ENCODE measurements at regions not wholly inside any gene's neighbourhood (a gene's known extent, or its start where the extent isn't known, plus 50 kb on each side); places are given as distances from the start of the nearest gene placed in this dataset.

- H2AFZ ChIP-seq (ENCODE audit: low read length), result no peak overlapping the region
- H3K9me3 ChIP-seq (ENCODE audit: low read length), result no peaks in the 10 kb centered on the region
- intact Hi-C loops (cut with micrococcal nuclease), result no loop called here
- ATAC-seq (no peak), DNase-seq (no peak)
- no peak overlapping the region for H3K4me3 ChIP-seq (ENCODE audit: low read length)
- H3K79me2 ChIP-seq (ENCODE audit: low read length), result no peaks in the 10 kb centered on the region
- no peaks in the 10 kb centered on the region for H3K4me1 ChIP-seq (ENCODE audit: insufficient read depth, low read length)
- POLR2A ChIA-PET (ENCODE audit: unreplicated experiment), result no interaction called here
- no peak for TF ChIP-seq EZH2phosphoT487 (IDR thresholded peaks at IDR 0.05; ENCODE audit: borderline replicate concordance, low read length)
- TF ChIP-seq, protein P1, sequence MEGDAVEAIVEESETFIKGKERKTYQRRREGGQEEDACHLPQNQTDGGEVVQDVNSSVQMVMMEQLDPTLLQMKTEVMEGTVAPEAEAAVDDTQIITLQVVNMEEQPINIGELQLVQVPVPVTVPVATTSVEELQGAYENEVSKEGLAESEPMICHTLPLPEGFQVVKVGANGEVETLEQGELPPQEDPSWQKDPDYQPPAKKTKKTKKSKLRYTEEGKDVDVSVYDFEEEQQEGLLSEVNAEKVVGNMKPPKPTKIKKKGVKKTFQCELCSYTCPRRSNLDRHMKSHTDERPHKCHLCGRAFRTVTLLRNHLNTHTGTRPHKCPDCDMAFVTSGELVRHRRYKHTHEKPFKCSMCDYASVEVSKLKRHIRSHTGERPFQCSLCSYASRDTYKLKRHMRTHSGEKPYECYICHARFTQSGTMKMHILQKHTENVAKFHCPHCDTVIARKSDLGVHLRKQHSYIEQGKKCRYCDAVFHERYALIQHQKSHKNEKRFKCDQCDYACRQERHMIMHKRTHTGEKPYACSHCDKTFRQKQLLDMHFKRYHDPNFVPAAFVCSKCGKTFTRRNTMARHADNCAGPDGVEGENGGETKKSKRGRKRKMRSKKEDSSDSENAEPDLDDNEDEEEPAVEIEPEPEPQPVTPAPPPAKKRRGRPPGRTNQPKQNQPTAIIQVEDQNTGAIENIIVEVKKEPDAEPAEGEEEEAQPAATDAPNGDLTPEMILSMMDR (conservative IDR thresholded peaks at IDR 0.05; ENCODE audit: low read depth, low read length), result no peak
- no peak for TF ChIP-seq EZH2 (IDR thresholded peaks at IDR 0.05; ENCODE audit: low read length, unreplicated experiment)
- H3K4me2 ChIP-seq (ENCODE audit: low read length), result no peak overlapping the region
- no peak overlapping the region for H3K27ac ChIP-seq (ENCODE audit: low read length)
- H3K9ac ChIP-seq (ENCODE audit: low read length), result no peak overlapping the region
- no peaks in the 10 kb centered on the region for H3K36me3 ChIP-seq (ENCODE audit: low read depth, low read length)
- CTCF ChIA-PET, result no interaction called here
- no peaks in the 10 kb centered on the region for H3K27me3 ChIP-seq (ENCODE audit: low read length)
- BruUV-seq (replicated peaks), result no TSS peak
- H3K9me2 ChIP-seq (replicated peaks; ENCODE audit: low read length), result no peaks in the 10 kb centered on the region
- no peaks in the 10 kb centered on the region for H3F3A ChIP-seq (ENCODE audit: low read length, unreplicated experiment)
- H4K20me1 ChIP-seq (ENCODE audit: low read length), result no peaks in the 10 kb centered on the region
Measured at GRCh38 chr7:80039251-80039884, 95.3 kb upstream of the GNAI1 start.

- Histone ChIP-seq H3K27ac (ENCODE audit: low read length) (no peak overlapping the region), H3K36me3 (ENCODE audit: low read depth, low read length) (no peaks in the 10 kb centered on the region), H3K4me2 (ENCODE audit: low read length) (no peak overlapping the region), H3K9ac (ENCODE audit: low read length) (no peak overlapping the region), H3F3A (ENCODE audit: low read length, unreplicated experiment) (no peaks in the 10 kb centered on the region), H3K4me1 (ENCODE audit: insufficient read depth, low read length) (no peaks in the 10 kb centered on the region), H3K9me2 (replicated peaks; ENCODE audit: low read length) (no peaks in the 10 kb centered on the region), H4K20me1 (ENCODE audit: low read length) (no peaks in the 10 kb centered on the region), H3K79me2 (ENCODE audit: low read length) (no peaks in the 10 kb centered on the region), H3K4me3 (ENCODE audit: low read length) (no peak overlapping the region), H2AFZ (ENCODE audit: low read length) (no peak overlapping the region), H3K9me3 (ENCODE audit: low read length) (no peaks in the 10 kb centered on the region), H3K27me3 (ENCODE audit: low read length) (no peaks in the 10 kb centered on the region)
- no TSS peak for BruUV-seq (replicated peaks)
- CTCF ChIA-PET, result no interaction called here
- POLR2A ChIA-PET (ENCODE audit: unreplicated experiment), result no interaction called here
- TF ChIP-seq, protein P1 (conservative IDR thresholded peaks at IDR 0.05; ENCODE audit: low read depth, low read length), result no peak
- no peak for TF ChIP-seq EZH2phosphoT487 (IDR thresholded peaks at IDR 0.05; ENCODE audit: borderline replicate concordance, low read length)
- no peak for TF ChIP-seq EZH2 (IDR thresholded peaks at IDR 0.05; ENCODE audit: low read length, unreplicated experiment)
- no peak for ATAC-seq
- intact Hi-C loops (cut with micrococcal nuclease), result no loop called here
- no peak for DNase-seq
Measured at GRCh38 chr7:80037689-80038088, 96.9 kb upstream of the GNAI1 start.

DNA sequence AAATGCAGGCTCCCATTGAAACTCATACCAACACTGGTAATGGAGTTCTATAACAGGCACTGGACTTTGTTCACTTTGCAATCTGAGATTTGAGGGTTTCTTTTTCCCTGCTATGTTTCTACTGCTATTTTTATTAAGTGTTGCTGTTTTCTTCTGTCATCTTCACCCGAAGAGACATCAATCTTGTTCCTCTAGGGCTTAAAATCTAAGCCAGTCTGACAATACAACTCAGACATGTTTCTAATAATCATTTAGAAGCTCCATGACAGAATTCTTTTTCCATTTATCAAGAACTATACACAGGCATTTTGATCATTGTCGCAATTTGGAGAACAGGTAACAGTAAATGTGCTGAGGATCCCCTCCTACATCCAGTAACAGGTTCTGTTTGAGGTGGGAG lies 98.5 kb upstream of the GNAI1 start:
- no peaks in the 10 kb centered on the region for H3K36me3 ChIP-seq (ENCODE audit: low read depth, low read length)
- no peak overlapping the region for H3K4me2 ChIP-seq (ENCODE audit: low read length)
- H3K4me1 ChIP-seq (ENCODE audit: insufficient read depth, low read length), result no peaks in the 10 kb centered on the region
- H3K4me3 ChIP-seq (ENCODE audit: low read length), result no peak overlapping the region
- POLR2A ChIA-PET (ENCODE audit: unreplicated experiment), result interaction anchor here (0.7 kb wide), 1 partner anchor 185 kb away, joined by 5 read pairs; no protein-coding TSS in a partner anchor
- peak overlapping the region; percentile 19; the same call in 1 of the 2 replicates for H2AFZ ChIP-seq (ENCODE audit: low read length)
- no peak overlapping the region for H3K9ac ChIP-seq (ENCODE audit: low read length)
- no peaks in the 10 kb centered on the region for H3K9me2 ChIP-seq (replicated peaks; ENCODE audit: low read length)
- no peaks in the 10 kb centered on the region for H3F3A ChIP-seq (ENCODE audit: low read length, unreplicated experiment)
- BruUV-seq (replicated peaks), result no TSS peak
- no peaks in the 10 kb centered on the region for H3K79me2 ChIP-seq (ENCODE audit: low read length)
- TF ChIP-seq EZH2phosphoT487 (IDR thresholded peaks at IDR 0.05; ENCODE audit: borderline replicate concordance, low read length), result no peak
- TF ChIP-seq, protein P1 (conservative IDR thresholded peaks at IDR 0.05; ENCODE audit: low read depth, low read length), result no peak
- TF ChIP-seq EZH2 (IDR thresholded peaks at IDR 0.05; ENCODE audit: low read length, unreplicated experiment), result no peak
- intact Hi-C loops (cut with micrococcal nuclease), result no loop called here
- H4K20me1 ChIP-seq (ENCODE audit: low read length), result no peaks in the 10 kb centered on the region
- no peaks in the 10 kb centered on the region for H3K9me3 ChIP-seq (ENCODE audit: low read length)
- DNase-seq (no peak), ATAC-seq (no peak)
- H3K27me3 ChIP-seq (ENCODE audit: low read length), result no peaks in the 10 kb centered on the region
- H3K27ac ChIP-seq (ENCODE audit: low read length), result no peak overlapping the region
- CTCF ChIA-PET, result no interaction called here

All from PC-3 (cell line).